ENCODE measurements at regions not wholly inside any gene's neighbourhood (a gene's known extent, or its start where the extent isn't known, plus 50 kb on each side); places are given as distances from the start of the nearest gene placed in this dataset.
A peak's percentile ranks its signal among the peaks of the same experiment; 100 is the strongest.

DNA sequence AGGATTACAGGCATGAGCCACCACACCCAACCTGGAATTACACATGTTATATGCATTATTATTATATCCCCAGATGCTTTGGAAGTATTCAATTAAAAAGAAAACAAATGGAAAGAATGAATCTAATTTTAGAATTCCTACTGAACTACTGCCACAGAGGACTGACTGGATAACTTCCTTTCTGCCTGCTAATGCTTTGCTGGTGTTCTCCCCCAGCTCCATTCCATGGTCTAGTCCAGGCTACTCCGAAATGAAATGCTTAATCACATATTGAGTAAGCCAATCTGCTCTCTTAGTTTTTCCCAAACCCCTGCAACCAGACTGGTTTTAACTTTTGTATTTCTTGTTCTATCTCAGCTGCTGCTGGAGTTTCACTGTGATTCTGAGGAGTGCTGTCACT, 519.1 kb downstream of the SOX11 start:
- TF ChIP-seq, protein P1, sequence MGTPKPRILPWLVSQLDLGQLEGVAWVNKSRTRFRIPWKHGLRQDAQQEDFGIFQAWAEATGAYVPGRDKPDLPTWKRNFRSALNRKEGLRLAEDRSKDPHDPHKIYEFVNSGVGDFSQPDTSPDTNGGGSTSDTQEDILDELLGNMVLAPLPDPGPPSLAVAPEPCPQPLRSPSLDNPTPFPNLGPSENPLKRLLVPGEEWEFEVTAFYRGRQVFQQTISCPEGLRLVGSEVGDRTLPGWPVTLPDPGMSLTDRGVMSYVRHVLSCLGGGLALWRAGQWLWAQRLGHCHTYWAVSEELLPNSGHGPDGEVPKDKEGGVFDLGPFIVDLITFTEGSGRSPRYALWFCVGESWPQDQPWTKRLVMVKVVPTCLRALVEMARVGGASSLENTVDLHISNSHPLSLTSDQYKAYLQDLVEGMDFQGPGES (IDR thresholded peaks at IDR 0.05; ENCODE audit: low read depth, low read length) = no peak
- TF ChIP-seq EP300 (IDR thresholded peaks at IDR 0.05; ENCODE audit: borderline replicate concordance in 1 of 2, low read depth in 1 of 2, low read length in 1 of 2) (no peak), YY1 (IDR thresholded peaks at IDR 0.05; ENCODE audit: low read depth) (no peak), FOXM1 (IDR thresholded peaks at IDR 0.05; ENCODE audit: low read depth) (no peak), JUND (IDR thresholded peaks at IDR 0.05) (no peak), TCF12 (IDR thresholded peaks at IDR 0.05) (no peak), POLR2AphosphoS5 (IDR thresholded peaks at IDR 0.05; ENCODE audit: low read depth, low read length) (no peak), CHD2 (IDR thresholded peaks at IDR 0.05; ENCODE audit: low read length, partially characterized antibody) (no peak), GATA2 (CRISPR knock-in tag; IDR thresholded peaks at IDR 0.05) (no peak), RCOR1 (IDR thresholded peaks at IDR 0.05; ENCODE audit: low read length) (no peak), RFX5 (IDR thresholded peaks at IDR 0.05; ENCODE audit: low read length) (no peak), MEF2A (IDR thresholded peaks at IDR 0.05; ENCODE audit: borderline replicate concordance, low read depth) (no peak), GABPA (IDR thresholded peaks at IDR 0.05; ENCODE audit: low read depth) (no peak), RXRA (IDR thresholded peaks at IDR 0.05; ENCODE audit: borderline replicate concordance, low read depth) (no peak), MXI1 (IDR thresholded peaks at IDR 0.05; ENCODE audit: low read depth, low read length) (no peak)
- TF ChIP-seq, protein P2, sequence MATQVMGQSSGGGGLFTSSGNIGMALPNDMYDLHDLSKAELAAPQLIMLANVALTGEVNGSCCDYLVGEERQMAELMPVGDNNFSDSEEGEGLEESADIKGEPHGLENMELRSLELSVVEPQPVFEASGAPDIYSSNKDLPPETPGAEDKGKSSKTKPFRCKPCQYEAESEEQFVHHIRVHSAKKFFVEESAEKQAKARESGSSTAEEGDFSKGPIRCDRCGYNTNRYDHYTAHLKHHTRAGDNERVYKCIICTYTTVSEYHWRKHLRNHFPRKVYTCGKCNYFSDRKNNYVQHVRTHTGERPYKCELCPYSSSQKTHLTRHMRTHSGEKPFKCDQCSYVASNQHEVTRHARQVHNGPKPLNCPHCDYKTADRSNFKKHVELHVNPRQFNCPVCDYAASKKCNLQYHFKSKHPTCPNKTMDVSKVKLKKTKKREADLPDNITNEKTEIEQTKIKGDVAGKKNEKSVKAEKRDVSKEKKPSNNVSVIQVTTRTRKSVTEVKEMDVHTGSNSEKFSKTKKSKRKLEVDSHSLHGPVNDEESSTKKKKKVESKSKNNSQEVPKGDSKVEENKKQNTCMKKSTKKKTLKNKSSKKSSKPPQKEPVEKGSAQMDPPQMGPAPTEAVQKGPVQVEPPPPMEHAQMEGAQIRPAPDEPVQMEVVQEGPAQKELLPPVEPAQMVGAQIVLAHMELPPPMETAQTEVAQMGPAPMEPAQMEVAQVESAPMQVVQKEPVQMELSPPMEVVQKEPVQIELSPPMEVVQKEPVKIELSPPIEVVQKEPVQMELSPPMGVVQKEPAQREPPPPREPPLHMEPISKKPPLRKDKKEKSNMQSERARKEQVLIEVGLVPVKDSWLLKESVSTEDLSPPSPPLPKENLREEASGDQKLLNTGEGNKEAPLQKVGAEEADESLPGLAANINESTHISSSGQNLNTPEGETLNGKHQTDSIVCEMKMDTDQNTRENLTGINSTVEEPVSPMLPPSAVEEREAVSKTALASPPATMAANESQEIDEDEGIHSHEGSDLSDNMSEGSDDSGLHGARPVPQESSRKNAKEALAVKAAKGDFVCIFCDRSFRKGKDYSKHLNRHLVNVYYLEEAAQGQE (IDR thresholded peaks at IDR 0.05; ENCODE audit: low read depth, low read length) = no peak
- TF ChIP-seq, protein P3, sequence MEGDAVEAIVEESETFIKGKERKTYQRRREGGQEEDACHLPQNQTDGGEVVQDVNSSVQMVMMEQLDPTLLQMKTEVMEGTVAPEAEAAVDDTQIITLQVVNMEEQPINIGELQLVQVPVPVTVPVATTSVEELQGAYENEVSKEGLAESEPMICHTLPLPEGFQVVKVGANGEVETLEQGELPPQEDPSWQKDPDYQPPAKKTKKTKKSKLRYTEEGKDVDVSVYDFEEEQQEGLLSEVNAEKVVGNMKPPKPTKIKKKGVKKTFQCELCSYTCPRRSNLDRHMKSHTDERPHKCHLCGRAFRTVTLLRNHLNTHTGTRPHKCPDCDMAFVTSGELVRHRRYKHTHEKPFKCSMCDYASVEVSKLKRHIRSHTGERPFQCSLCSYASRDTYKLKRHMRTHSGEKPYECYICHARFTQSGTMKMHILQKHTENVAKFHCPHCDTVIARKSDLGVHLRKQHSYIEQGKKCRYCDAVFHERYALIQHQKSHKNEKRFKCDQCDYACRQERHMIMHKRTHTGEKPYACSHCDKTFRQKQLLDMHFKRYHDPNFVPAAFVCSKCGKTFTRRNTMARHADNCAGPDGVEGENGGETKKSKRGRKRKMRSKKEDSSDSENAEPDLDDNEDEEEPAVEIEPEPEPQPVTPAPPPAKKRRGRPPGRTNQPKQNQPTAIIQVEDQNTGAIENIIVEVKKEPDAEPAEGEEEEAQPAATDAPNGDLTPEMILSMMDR (IDR thresholded peaks at IDR 0.05) = no peak
- TF ChIP-seq, protein P4, sequence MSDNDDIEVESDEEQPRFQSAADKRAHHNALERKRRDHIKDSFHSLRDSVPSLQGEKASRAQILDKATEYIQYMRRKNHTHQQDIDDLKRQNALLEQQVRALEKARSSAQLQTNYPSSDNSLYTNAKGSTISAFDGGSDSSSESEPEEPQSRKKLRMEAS (IDR thresholded peaks at IDR 0.05; ENCODE audit: low read depth) = no peak
- TF ChIP-seq, protein P5, sequence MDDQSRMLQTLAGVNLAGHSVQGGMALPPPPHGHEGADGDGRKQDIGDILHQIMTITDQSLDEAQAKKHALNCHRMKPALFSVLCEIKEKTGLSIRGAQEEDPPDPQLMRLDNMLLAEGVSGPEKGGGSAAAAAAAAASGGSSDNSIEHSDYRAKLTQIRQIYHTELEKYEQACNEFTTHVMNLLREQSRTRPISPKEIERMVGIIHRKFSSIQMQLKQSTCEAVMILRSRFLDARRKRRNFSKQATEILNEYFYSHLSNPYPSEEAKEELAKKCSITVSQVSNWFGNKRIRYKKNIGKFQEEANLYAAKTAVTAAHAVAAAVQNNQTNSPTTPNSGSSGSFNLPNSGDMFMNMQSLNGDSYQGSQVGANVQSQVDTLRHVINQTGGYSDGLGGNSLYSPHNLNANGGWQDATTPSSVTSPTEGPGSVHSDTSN (IDR thresholded peaks at IDR 0.05) = no peak
- no peak overlapping the region for H3K9ac ChIP-seq
- no peaks in the 10 kb centered on the region for H3K9me2 ChIP-seq
- H3K27me3 ChIP-seq (ENCODE audit: insufficient read depth) = no peaks in the 10 kb centered on the region
- 30% methylated on average over 1 of the region's 1 CpG for WGBS (ENCODE audit: low lambda C conversion rate)
- CTCF ChIA-PET = interaction anchor here (0.9 kb wide), 1 partner anchor 11 kb away, joined by 3 read pairs; no protein-coding TSS in a partner anchor
- no peaks in the 10 kb centered on the region for H3K4me1 ChIP-seq (ENCODE audit: control insufficient read depth in 1 of 2, insufficient read depth in 2 of 2, low read depth in 1 of 2, low read length in 1 of 2)
- H3K36me3 ChIP-seq (replicated peaks in 1 of 2; ENCODE audit: control insufficient read depth in 1 of 2, insufficient read depth in 2 of 2, low read length in 1 of 2) = no peaks in the 10 kb centered on the region
- no peaks in the 10 kb centered on the region for H3K9me3 ChIP-seq
- DNase-seq = no peak
- H3F3A ChIP-seq (replicated peaks; ENCODE audit: insufficient read depth) = no peaks in the 10 kb centered on the region
- H3K79me2 ChIP-seq (ENCODE audit: insufficient read depth) = no peaks in the 10 kb centered on the region
- no peaks in the 10 kb centered on the region for H4K20me1 ChIP-seq (ENCODE audit: insufficient read depth)
- H2AFZ ChIP-seq (ENCODE audit: low read depth) = 0 out of 2 replicates have a peak overlapping the region, but pooled peaks have one; percentile 24
- H3K27ac ChIP-seq (ENCODE audit: low read depth in 2 of 2, low read length in 1 of 2) = no peak overlapping the region
- H3K4me2 ChIP-seq = no peak overlapping the region
- H3K4me3 ChIP-seq (ENCODE audit: low read depth in 2 of 2, low read length in 1 of 2) = no peak overlapping the region
- POLR2A ChIA-PET = no interaction called here

Data from SK-N-SH (cell line).